Neuronal stem cell (in vitro differentiated cells): ENCODE measurements at regions not wholly inside any gene's neighbourhood (a gene's known extent, or its start where the extent isn't known, plus 50 kb on each side); places are given as distances from the start of the nearest gene placed in this dataset.

Source experiments
- DNase-seq: peaks from one replicate; pipeline ENCODE4 v3.0.0-alpha.2; 2013; ENCODE audit warnings: low spot score
- H2AFZ ChIP-seq: one replicate; pipeline ENCODE4 v1.6.1; 2013; ENCODE audit warnings: mild to moderate bottlenecking, low read length, inconsistent platforms
- H2AK5ac ChIP-seq: 2 replicates; pipeline ENCODE4 v1.6.1; 2013; ENCODE audit warnings: low read depth, mild to moderate bottlenecking, inconsistent platforms, low read length, moderate library complexity, mixed read lengths
- H2BK120ac ChIP-seq: 2 replicates; pipeline ENCODE4 v1.6.1; 2013; ENCODE audit warnings: low read depth, mild to moderate bottlenecking, inconsistent platforms, low read length, moderate library complexity, mixed read lengths
- H2BK12ac ChIP-seq: one replicate; pipeline ENCODE4 v1.6.1; 2013; ENCODE audit warnings: low read length, inconsistent platforms
- H2BK15ac ChIP-seq: 2 replicates; pipeline ENCODE4 v1.6.1; 2013; ENCODE audit warnings: mild to moderate bottlenecking, low read length, inconsistent platforms, mixed read lengths
- H2BK5ac ChIP-seq: one replicate; pipeline ENCODE4 v1.6.1; 2013; ENCODE audit warnings: inconsistent platforms, mild to moderate bottlenecking, low read length, moderate library complexity
- H3K14ac ChIP-seq: one replicate; pipeline ENCODE4 v1.6.1; 2013; ENCODE audit warnings: low read length, inconsistent platforms
- H3K18ac ChIP-seq: 2 replicates; pipeline ENCODE4 v1.6.1; 2013; ENCODE audit warnings: low read length, inconsistent platforms
- H3K23ac ChIP-seq: 2 replicates; pipeline ENCODE4 v1.6.1; 2013; ENCODE audit warnings: low read depth, mild to moderate bottlenecking, mixed read lengths, low read length, inconsistent platforms; ENCODE audit not compliant: poor library complexity
- H3K27ac ChIP-seq: replicated peaks from 3 replicates; pipeline ENCODE4 v1.5.1; 2013; ENCODE audit warnings: low read length, inconsistent platforms
- H3K27me3 ChIP-seq, 3 experiments: 2 replicates each; pipeline ENCODE4 v1.6.1; 2013; ENCODE audit warnings: low read length in 3 of 3, mild to moderate bottlenecking in 2 of 3, inconsistent platforms in 1 of 3, low read depth in 1 of 3, mixed read lengths in 1 of 3, moderate library complexity in 1 of 3; ENCODE audit not compliant: control insufficient read depth in 3 of 3, insufficient read depth in 3 of 3
- H3K36me3 ChIP-seq, 2 donors: replicated peaks in 1 of 2; 2 replicates each; pipeline ENCODE4 v1.6.1; 2013; ENCODE audit warnings: low read length in 2 of 2; ENCODE audit not compliant: control insufficient read depth in 2 of 2, insufficient read depth in 2 of 2
- H3K4ac ChIP-seq: 2 replicates; pipeline ENCODE4 v1.6.1; 2013; ENCODE audit warnings: inconsistent platforms, mild to moderate bottlenecking, low read length, moderate library complexity
- H3K4me1 ChIP-seq, 2 donors: 1 replicate in 1 of 2; 2 replicates in 1 of 2; pipeline ENCODE4 v1.6.1; 2013; ENCODE audit warnings: low read length in 2 of 2, low read depth in 1 of 2; ENCODE audit not compliant: control insufficient read depth in 2 of 2, insufficient read depth in 1 of 2
- H3K4me2 ChIP-seq: one replicate; pipeline ENCODE4 v1.6.1; 2013; ENCODE audit warnings: mild to moderate bottlenecking, low read length, inconsistent platforms; ENCODE audit not compliant: insufficient read depth, poor library complexity, severe bottlenecking
- H3K4me3 ChIP-seq, 2 donors: 2 replicates each; pipeline ENCODE4 v1.5.1; 2013; ENCODE audit warnings: low read length in 2 of 2, mild to moderate bottlenecking in 2 of 2, inconsistent platforms in 1 of 2, moderate library complexity in 1 of 2
- H3K79me1 ChIP-seq: one replicate; pipeline ENCODE4 v1.6.1; 2013; ENCODE audit warnings: low read depth, mild to moderate bottlenecking, inconsistent platforms, low read length, moderate library complexity
- H3K9ac ChIP-seq: one replicate; pipeline ENCODE4 v1.6.1; 2013; ENCODE audit warnings: mild to moderate bottlenecking, low read depth, low read length, inconsistent platforms; ENCODE audit not compliant: poor library complexity
- H3K9me3 ChIP-seq, 2 donors: replicated peaks in 1 of 2; 2 replicates each; pipeline versions ENCODE3 to v1.6.1; 2013; ENCODE audit warnings: low read length in 2 of 2, mild to moderate bottlenecking in 2 of 2, inconsistent platforms in 1 of 2, low read depth in 1 of 2, mixed read lengths in 1 of 2, moderate library complexity in 1 of 2; ENCODE audit not compliant: control insufficient read depth in 2 of 2, insufficient read depth in 1 of 2
- H4K8ac ChIP-seq: one replicate; pipeline ENCODE4 v1.6.1; 2013; ENCODE audit warnings: low read depth, mild to moderate bottlenecking, inconsistent platforms, low read length, moderate library complexity
- H4K91ac ChIP-seq: one replicate; pipeline ENCODE4 v1.6.1; 2013; ENCODE audit warnings: low read length, low read depth, mild to moderate bottlenecking, inconsistent platforms; ENCODE audit not compliant: poor library complexity
- WGBS, 2 donors: extraction: QIAGEN DNeasy Blood & Tissue Kit; methylation state at CpG; one replicate each; pipeline ENCODE4 v1.1.7; 2013; ENCODE audit warnings: missing lambda C conversion rate in 2 of 2, mixed read lengths in 1 of 2; ENCODE audit not compliant: insufficient read length in 2 of 2, insufficient replicate concordance in 1 of 2; ENCODE audit errors: extremely low coverage in 2 of 2; 5-methylcytosine and 5-hydroxymethylcytosine counted together

- no peaks in the 10 kb centered on the region for H3K36me3 ChIP-seq
- no peak overlapping the region for H2BK12ac ChIP-seq
- no peak overlapping the region for H2BK5ac ChIP-seq
- H3K18ac ChIP-seq: no peak overlapping the region
- peaks cover 0 to 2% of the 10 kb centered on the region in 2 donors for H3K4me1 ChIP-seq
- H3K4me3 ChIP-seq: no peak overlapping the region
- H3K4ac ChIP-seq: no peak overlapping the region
- no peaks in the 10 kb centered on the region for H3K79me1 ChIP-seq
- H3K4me2 ChIP-seq: no peak overlapping the region
- H3K9ac ChIP-seq: no peak overlapping the region
- H4K8ac ChIP-seq: no peak overlapping the region
- no peak overlapping the region for H3K27ac ChIP-seq
- no peak overlapping the region for H2BK15ac ChIP-seq
- H3K23ac ChIP-seq: no peak overlapping the region
- no peaks in the 10 kb centered on the region for H3K27me3 ChIP-seq
- DNase-seq: no peak
- peaks cover 0 to 2% of the 10 kb centered on the region in 2 donors for H3K9me3 ChIP-seq
- H3K14ac ChIP-seq: no peak overlapping the region
- no peak overlapping the region for H2AK5ac ChIP-seq
- no peak overlapping the region for H2BK120ac ChIP-seq
- H4K91ac ChIP-seq: no peak overlapping the region
- H2AFZ ChIP-seq: no peak overlapping the region
Measured at GRCh38 chr21:38202811-38203210, 54.0 kb upstream of the KCNJ15 start.

- peaks cover 0 to 2% of the 10 kb centered on the region in 2 donors for H3K9me3 ChIP-seq
- no peak overlapping the region for H3K27ac ChIP-seq
- no peak for DNase-seq
- H2BK15ac ChIP-seq: no peak overlapping the region
- H2BK120ac ChIP-seq: no peak overlapping the region
- H3K23ac ChIP-seq: no peak overlapping the region
- no peak overlapping the region for H2AK5ac ChIP-seq
- WGBS, 2 donors: no CpG with 5 or more reads among the region's 7 CpGs
- H3K14ac ChIP-seq: no peak overlapping the region
- H2AFZ ChIP-seq: no peak overlapping the region
- no peaks in the 10 kb centered on the region for H3K79me1 ChIP-seq
- H3K36me3 ChIP-seq: no peaks in the 10 kb centered on the region
- H3K4me2 ChIP-seq: no peak overlapping the region
- H4K8ac ChIP-seq: no peak overlapping the region
- H3K4ac ChIP-seq: no peak overlapping the region
- H3K9ac ChIP-seq: no peak overlapping the region
- no peak overlapping the region for H2BK12ac ChIP-seq
- H3K4me1 ChIP-seq: peaks cover 0 to 2% of the 10 kb centered on the region in 2 donors
- H4K91ac ChIP-seq: no peak overlapping the region
- H3K18ac ChIP-seq: no peak overlapping the region
- no peaks in the 10 kb centered on the region for H3K27me3 ChIP-seq
- H3K4me3 ChIP-seq: no peak overlapping the region
- H2BK5ac ChIP-seq: no peak overlapping the region
Measured at GRCh38 chr21:38203229-38203628, 53.6 kb upstream of the KCNJ15 start.

- no peak overlapping the region for H4K8ac ChIP-seq
- no peak overlapping the region for H2BK15ac ChIP-seq
- H3K4me1 ChIP-seq: peaks cover 0 to 2% of the 10 kb centered on the region in 2 donors
- H3K27ac ChIP-seq: no peak overlapping the region
- no peak overlapping the region for H3K4me3 ChIP-seq
- no peaks in the 10 kb centered on the region for H3K36me3 ChIP-seq
- no peak overlapping the region for H3K23ac ChIP-seq
- H2BK5ac ChIP-seq: no peak overlapping the region
- no peak overlapping the region for H3K14ac ChIP-seq
- H2BK120ac ChIP-seq: no peak overlapping the region
- H2BK12ac ChIP-seq: no peak overlapping the region
- H4K91ac ChIP-seq: peak overlapping the region; percentile 35
- DNase-seq: no peak
- no peak overlapping the region for H3K4me2 ChIP-seq
- WGBS, 2 donors: no CpG with 5 or more reads among the region's 5 CpGs
- H3K27me3 ChIP-seq: no peaks in the 10 kb centered on the region
- no peak overlapping the region for H3K4ac ChIP-seq
- peak overlapping the region; percentile 39 for H3K18ac ChIP-seq
- H3K9ac ChIP-seq: no peak overlapping the region
- H3K79me1 ChIP-seq: no peaks in the 10 kb centered on the region
- peaks cover 0 to 6% of the 10 kb centered on the region in 2 donors for H3K9me3 ChIP-seq
- H2AK5ac ChIP-seq: peak overlapping the region; percentile 68
- H2AFZ ChIP-seq: no peak overlapping the region
Measured at GRCh38 chr21:38205940-38206339, 50.9 kb upstream of the KCNJ15 start.

GRCh38 chr21:38206646-38207045, 50.1 kb upstream of the KCNJ15 start:
- H3K9me3 ChIP-seq: peaks cover 0 to 6% of the 10 kb centered on the region in 2 donors
- no peak overlapping the region for H3K4me3 ChIP-seq
- H2BK5ac ChIP-seq: no peak overlapping the region
- no peak for DNase-seq
- no peak overlapping the region for H3K27ac ChIP-seq
- H3K4me1 ChIP-seq: peaks cover 0 to 2% of the 10 kb centered on the region in 2 donors
- no peak overlapping the region for H3K9ac ChIP-seq
- no peak overlapping the region for H4K8ac ChIP-seq
- no peak overlapping the region for H3K4ac ChIP-seq
- H3K14ac ChIP-seq: no peak overlapping the region
- no peak overlapping the region for H2BK12ac ChIP-seq
- H2BK120ac ChIP-seq: no peak overlapping the region
- H4K91ac ChIP-seq: no peak overlapping the region
- H2AFZ ChIP-seq: no peak overlapping the region
- H2AK5ac ChIP-seq: no peak overlapping the region
- H3K79me1 ChIP-seq: no peaks in the 10 kb centered on the region
- no peaks in the 10 kb centered on the region for H3K36me3 ChIP-seq
- WGBS, 2 donors: no CpG with 5 or more reads among the region's 10 CpGs
- no peak overlapping the region for H2BK15ac ChIP-seq
- H3K18ac ChIP-seq: peak overlapping the region; percentile 46
- H3K4me2 ChIP-seq: no peak overlapping the region
- H3K23ac ChIP-seq: no peak overlapping the region
- H3K27me3 ChIP-seq: no peaks in the 10 kb centered on the region
